GM21786 (cell line): ENCODE measurements at regions not wholly inside any gene's neighbourhood (a gene's known extent, or its start where the extent isn't known, plus 50 kb on each side); places are given as distances from the start of the nearest gene placed in this dataset.

Experiments
- ATAC-seq: cut with Tn5 transposase; IDR thresholded peaks from one replicate; pipeline ENCODE4 v1.9.1; 2021; ENCODE audit not compliant: unreplicated experiment

DNA sequence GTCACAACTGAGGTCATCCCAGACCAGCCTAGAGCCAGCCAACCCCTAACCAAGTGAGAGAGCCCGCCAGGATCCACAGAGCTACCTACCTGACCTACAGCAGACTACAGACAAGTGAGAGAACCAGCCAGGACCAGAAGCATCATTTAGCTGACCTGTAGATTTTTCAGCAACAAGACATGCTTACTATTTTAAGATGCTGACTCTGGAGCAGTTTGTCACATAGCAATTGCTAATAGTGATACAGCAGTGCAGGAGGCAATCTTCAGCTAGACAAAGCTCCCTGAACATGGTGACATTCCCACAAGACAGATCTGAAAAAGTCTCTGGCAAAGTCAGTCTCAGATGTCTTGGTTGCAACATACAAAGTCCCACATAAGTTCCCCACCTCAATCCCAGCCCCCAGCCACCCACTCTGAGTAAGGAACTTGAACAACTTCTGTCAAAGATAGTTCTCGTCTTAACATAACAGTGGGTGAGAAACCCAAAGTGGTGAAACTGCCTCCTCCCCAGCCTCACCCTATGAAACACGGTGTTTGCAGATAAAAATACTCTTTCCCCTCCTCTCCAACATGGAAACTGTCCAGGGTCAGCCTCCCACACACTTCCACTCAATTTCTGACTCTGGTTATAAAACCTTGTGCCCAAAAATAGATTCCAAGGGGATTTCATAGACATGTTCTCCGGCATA is 120.3 kb upstream of the SLC6A11 start:
- no peak for ATAC-seq

- no peak for ATAC-seq
These were observed 118.1 kb upstream of the SLC6A11 start for GRCh38 chr3:10697918-10698317.

- no peak for ATAC-seq
These were observed 115.2 kb upstream of the SLC6A11 start for GRCh38 chr3:10700821-10701220.

DNA sequence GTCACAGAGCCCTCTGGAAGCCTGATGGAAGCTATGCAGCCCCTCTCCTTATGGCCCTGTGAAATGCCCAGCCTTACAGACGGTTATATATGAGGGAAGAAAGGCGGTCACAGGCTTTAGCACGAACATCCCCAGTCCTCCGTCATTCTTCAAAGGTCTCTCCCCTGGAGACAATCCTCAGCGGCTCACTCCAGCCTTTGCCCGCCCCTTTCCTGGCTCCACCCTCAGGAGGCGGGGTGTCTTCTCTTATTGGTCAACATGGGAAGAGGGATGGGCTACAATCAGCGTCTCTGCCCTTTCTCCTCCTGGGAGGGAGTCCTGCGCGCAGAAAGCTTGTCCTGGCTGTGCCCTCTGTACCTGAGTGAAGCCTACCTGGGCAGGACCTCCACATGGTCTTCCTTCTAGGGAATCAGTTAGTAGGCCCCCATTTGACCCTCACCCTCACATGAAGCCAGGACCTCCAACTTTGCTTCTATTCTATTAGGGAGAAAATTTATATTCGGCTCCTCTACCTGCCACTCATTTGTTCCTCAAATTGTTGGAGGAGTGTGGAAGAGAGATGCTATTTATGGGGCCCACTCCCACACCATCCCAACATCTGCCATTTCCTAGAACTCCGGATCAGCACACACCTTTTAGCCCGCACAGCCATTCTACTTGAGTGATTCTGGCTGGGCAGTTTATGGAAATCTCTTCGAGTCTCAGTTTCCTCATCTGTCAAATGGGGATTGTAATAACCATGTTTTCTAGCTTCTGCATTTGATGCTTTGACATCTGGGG is 112.9 kb upstream of the SLC6A11 start:
- ATAC-seq = no peak

DNA sequence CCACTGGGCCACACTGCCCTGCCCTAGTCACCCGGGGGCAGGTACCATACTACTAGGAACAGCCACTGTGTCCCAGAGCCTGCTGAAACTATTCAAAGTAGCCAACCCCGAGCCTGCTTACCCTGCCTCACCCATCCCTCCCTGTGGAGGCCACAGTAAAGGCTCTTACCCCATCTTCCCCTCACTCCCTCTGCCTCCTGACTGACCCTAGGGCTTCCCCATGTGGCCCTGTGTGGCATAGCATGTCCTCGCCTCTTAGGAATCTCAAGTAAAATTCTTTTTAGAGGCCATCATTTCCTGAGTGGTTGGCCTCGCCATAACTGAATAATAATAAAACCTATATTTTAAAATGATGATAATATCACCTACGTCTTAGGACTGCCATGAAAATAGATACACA is 112.2 kb upstream of the SLC6A11 start:
- no peak for ATAC-seq

DNA sequence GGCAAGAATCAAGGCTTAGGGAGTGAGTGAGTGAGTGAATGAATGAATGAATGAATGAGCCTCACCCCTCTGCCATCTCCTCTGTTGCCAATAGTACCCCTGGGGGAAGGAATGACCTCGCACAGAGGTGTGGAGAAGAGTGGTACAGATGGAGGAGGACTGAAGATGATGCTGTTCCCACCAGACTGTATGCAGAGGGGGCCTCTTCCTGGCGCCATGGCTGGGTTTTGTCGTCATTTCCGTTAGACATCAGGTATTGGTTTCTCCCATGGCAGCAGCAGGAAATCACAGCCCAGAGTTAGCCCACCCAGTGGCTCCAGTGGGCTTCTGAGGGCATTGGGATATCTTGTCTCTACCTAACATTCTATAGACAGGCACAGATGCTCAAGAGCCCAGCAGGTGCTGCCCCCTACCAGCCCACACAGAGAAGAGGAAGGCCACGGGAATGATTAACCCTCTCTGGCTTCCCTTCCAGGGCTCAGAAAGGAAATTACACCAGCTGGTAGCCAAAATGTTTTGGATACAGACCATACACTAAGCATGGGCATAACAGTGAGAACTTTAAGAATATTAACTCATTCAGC is 109.8 kb upstream of the SLC6A11 start:
- no peak for ATAC-seq

DNA sequence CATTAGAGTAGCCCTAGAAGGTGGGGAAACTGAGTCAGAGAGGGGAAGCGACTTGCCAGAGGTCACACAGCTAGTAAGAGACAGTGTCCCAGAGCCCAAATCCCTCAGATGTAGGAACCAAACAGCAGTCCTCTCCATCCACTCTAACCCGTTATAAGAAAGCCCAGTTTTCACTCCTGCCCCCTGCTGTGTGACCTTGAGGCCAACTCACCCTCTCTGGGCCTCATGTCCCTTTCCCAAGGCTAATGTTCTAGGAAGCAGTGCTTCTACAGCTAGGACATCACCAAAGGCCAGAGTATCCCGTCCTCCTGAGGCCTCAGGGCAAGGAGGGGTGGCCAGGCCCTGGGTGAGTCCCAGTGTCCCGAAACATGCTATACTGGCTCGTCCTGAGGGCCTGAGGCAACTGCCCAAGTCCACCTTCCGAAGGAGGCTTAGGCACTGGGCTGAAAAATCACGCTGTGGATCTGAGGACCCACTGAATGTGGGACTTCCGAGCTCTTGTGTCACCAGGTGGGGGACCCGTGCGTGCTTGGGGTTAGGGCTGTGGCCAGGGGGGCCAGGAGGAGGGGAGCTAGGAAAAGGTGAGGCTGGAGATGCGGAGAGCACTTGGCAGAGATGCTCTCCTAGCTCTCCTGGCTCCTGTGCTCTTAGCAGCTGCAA is 109.2 kb upstream of the SLC6A11 start:
- ATAC-seq = no peak

DNA sequence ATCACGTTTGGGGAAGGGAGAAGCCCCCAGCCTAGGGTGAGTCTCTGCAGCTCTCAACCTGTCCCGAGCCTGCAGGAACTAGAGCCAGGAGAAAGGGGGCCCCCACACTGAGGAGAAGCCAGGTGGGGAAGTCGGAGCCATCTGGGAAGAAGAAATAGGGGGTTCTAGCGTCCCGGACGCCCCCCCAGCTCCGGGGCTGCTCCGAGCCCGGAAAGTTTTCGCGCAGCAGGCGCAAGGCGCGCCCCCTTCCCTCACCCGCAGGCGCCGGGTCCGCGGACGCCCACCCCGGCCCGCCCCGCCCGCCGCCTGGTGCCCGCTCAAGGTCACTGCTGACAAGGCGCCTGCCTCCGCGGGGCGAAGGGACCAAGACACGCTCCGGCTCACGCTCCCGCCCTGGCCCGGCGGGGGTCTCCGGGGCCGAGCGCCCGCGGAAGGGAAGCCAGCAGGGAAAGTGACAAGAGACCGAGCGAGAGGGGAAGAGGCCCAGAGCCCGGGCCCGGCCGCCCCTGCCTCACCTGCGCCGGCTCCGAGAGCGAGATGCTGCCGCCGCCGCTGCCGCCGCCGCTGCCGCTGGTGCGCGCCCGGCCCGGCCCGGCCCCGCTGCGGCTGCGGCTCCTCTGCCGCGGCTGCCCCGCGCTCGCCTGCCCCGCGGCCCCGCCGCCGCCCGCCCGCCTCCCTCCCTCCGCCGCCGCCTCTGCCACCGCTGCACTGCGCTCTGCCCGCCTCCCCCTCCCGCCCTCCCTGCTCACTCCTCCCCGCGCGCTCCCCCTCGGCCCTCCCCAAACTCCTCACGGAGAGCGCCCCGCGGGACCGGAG is 108.4 kb upstream of the SLC6A11 start:
- no peak for ATAC-seq

GRCh38 chr3:10708216-10708893 is 107.7 kb upstream of the SLC6A11 start:
- no peak for ATAC-seq

- no peak for ATAC-seq
These were observed 106.8 kb upstream of the SLC6A11 start for GRCh38 chr3:10709110-10709781.

- ATAC-seq = no peak
These were observed 103.9 kb upstream of the SLC6A11 start for GRCh38 chr3:10712121-10712520.

- ATAC-seq = no peak
These were observed 102.4 kb upstream of the SLC6A11 start for GRCh38 chr3:10713656-10714055.

GRCh38 chr3:10715886-10716285 is 100.1 kb upstream of the SLC6A11 start:
- no peak for ATAC-seq

DNA sequence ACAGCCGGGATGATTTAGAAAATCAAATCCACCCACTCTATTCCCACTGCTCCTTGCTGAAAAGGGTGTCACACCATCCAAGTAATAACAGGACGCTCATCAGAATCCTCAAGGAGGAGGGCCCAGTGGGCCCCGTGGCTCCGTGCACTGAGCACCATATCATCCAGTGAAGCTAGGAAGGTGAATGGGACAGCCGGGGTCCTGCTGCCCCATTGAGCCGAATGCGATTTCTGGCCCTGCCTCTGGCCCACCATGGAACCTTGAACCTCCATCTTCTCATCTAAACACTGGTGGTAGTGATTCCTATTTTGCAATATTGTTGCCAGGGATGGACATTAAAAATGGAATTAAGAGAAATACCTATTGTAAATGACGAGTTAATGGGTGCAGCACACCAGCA is 99.1 kb upstream of the SLC6A11 start:
- ATAC-seq = no peak

DNA sequence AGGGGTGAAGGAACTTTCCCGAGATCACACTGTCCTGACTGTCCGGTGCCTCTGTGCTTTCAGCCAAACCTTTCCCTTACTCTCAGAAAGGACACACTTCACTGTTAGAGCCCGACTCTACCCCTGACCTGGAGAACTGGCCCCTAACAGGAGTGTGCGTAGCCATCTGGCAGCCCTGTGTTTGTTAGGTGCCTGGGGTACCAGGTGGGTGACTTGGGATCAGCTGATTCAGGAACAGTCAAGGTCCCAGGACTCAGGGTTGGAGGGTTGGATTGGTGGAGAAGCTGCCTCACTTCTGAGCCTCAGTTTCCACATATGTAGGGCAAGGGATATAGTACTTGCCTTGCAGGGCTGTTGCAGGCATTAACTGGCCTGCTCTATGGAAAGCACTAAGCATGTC is 98.3 kb upstream of the SLC6A11 start:
- ATAC-seq = no peak

GRCh38 chr3:10721101-10721500 is 94.9 kb upstream of the SLC6A11 start:
- ATAC-seq = no peak

- no peak for ATAC-seq
These were observed 93.1 kb upstream of the SLC6A11 start for GRCh38 chr3:10722911-10723310.

DNA sequence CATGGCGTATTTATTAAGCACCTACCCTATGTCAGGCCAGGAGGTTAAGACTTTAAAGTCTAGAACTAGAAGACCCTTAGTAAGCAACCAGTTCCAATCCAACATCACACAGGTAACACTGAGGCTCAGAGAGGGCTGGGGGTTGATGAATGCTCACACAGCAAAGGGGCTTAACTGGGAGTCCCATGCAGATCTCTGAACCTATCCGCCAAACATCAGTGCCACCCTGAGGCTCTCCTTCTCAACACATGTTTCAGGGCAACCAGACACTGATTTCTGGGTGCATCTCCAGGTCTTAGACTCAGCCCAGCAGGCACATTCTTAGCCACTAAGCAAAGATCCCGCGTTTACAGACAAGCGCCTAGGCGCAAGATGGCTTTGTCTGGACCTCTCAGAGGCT is 92.0 kb upstream of the SLC6A11 start:
- ATAC-seq = no peak

GRCh38 chr3:10725067-10725466 is 91.0 kb upstream of the SLC6A11 start:
- ATAC-seq = no peak

DNA sequence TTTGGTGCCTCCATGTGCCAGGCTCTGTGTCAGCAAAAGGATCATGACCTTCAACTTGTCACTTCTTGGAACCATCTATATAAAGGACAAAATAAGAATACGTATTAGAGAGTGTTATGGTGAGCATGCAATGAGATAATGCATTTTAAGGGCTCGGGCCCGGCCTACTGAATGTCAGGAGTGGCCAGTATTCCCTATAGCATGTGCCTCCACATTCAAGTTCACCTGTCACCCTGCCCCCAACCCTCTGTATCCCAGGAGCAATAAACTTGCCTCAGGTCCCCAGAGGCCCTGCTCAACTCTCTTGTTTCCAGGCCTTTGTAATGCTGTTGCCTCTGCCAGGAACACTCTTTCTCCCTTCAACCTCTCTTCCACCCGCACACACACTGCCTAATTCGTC is 90.2 kb upstream of the SLC6A11 start:
- ATAC-seq = no peak
